ENCODE measurements at regions not wholly inside any gene's neighbourhood (a gene's known extent, or its start where the extent isn't known, plus 50 kb on each side); places are given as distances from the start of the nearest gene placed in this dataset.

GRCh38 chr15:62790546-62790945 is 252.0 kb upstream of the TPM1 start:
- no peak for DNase-seq

GRCh38 chr15:62791694-62792093 is 250.9 kb upstream of the TPM1 start:
- DNase-seq, result no peak

DNA sequence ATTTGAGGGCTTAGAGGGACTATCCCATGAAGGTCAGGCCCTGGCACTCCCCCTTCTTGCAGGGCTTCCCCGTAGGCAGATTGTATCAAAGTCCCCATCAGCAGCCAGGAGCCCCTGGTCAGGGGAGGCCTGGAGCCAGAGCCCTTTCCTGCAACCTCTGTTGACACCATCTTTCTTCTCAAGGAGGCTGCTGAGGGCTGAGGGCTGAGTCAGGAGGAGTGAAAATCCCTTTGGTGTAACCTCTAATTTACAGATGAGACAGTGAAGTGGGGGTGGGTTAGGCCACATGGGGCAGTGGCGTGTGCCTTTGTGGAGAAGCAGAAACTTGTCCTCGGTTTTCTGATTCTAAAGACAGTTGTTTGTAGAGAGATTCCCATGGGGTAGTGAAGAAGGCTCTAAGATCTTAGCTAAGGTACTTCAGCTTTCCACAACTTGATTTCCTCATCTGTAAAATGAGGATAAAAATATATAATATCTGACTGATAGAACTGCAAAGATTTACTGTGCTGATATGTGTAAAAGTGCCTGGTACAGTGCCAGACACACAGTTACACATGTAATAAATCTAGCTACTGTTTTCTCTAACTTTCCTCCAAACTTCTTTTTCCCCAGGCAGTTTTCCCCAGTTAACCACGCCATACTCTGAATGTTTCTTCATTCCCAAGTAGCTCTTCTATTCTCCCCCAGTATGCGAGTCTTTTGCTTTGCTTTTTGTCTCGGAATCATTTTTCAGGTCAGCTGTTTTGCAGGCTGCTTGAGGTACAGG is 249.4 kb upstream of the TPM1 start:
- DNase-seq, result no peak

DNA sequence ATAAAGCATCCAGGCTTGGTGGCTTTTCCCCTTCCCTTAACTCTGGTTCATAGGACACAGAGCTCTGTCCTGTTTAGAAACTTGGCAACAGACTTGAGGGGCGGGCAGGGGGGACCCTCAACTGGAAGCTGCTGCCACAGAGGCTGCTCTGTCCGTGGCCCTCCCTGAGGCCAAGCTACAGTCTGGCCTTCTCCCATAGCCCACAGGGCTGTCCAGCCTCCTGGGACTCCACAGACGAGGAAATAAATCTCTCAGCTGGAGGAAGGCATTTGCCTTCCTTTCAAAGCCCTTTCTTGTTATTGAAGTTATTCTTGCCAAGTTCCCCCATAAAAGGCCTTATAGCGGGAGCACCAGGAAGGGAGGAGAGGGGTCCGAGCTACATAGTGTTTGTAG is 248.8 kb upstream of the TPM1 start:
- DNase-seq, result no peak

DNA sequence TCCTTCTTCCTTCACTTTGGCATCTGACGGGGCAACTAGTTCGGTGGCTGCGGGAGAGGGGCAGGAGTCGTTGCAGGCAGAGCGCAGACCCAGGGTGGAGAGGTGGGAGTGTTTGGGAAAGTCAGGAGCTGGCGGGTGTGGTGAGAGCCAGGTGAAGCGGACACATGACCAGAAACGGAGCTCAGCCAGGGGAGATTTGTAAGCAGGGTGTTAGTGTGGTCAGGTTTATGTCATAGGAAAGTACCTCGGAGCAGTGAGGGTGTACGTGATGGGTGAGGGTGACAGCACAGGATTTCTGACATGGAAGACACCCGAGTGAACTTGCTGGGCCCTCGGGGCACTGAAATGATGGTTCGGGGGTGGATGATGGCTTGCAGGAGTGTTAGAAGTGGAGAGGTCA is 247.4 kb upstream of the TPM1 start:
- DNase-seq, result no peak

- no peak for DNase-seq
Observed at GRCh38 chr15:62795700-62796695, 246.5 kb upstream of the TPM1 start.

DNA sequence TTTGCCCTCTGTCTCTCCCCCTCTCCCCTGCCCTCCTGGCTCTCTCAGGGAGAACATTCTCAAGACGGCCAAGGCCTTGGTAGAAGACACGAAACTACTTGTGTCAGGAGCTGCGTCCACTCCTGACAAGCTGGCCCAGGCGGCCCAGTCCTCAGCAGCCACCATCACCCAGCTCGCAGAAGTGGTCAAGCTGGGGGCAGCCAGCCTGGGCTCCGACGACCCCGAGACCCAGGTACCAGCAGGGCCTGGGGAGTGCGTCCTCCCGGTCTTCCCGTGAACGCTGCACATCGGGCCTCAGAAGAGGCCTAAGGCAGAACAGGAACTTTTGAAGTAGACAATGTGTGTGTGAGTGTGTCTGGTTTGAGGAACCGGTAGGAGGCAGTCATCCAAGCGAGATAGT is 245.4 kb upstream of the TPM1 start:
- DNase-seq, result no peak

DNA sequence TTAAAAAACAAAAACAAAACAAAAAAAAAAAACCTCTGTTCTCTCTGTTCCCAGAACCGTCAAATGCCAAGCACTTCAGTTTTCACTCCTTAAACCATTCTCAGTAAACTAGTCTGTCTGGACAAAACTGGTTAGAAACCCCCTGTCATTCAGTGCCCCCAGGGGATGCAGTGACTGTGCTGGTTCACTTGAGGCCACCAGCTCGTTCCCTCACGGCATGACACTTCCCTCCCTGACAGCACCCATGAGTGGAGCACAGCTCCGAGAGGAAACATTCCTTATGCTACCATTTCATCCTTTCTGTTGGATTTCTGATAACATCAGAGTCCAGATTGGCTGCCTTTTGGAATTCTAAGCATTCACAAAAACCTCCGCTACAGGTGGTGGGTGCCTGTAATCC is 244.0 kb upstream of the TPM1 start:
- no peak for DNase-seq

- no peak for DNase-seq
Observed at GRCh38 chr15:62799037-62799436, 243.5 kb upstream of the TPM1 start.

DNA sequence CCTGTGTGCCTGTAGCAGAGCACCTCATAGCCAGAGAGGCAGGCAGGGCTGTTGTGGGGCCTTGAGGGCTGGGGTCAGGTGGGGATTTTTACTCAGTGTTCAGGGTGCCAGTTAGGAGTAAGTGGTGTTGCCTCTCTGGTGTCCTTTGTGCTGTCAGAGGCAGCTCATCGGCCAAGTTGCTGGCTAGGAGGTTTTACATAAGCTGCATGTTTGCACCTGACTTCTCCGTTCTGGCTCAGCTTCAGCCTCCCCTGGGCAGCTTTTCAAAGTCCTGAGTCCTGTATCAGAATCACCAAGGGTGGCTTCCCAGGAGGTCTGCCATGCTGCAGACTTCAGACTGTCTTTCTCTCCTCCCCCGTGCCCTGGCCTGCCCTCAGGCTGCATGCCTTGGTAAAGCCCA is 242.6 kb upstream of the TPM1 start:
- DNase-seq, result no peak

GRCh38 chr15:62802612-62803011 is 239.9 kb upstream of the TPM1 start:
- DNase-seq, result no peak

- DNase-seq, result no peak
Observed at GRCh38 chr15:62803856-62804400, 238.6 kb upstream of the TPM1 start.

- DNase-seq, result no peak
Observed at GRCh38 chr15:62805502-62805901, 237.0 kb upstream of the TPM1 start.

GRCh38 chr15:62807539-62808130 is 234.9 kb upstream of the TPM1 start:
- no peak for DNase-seq

DNA sequence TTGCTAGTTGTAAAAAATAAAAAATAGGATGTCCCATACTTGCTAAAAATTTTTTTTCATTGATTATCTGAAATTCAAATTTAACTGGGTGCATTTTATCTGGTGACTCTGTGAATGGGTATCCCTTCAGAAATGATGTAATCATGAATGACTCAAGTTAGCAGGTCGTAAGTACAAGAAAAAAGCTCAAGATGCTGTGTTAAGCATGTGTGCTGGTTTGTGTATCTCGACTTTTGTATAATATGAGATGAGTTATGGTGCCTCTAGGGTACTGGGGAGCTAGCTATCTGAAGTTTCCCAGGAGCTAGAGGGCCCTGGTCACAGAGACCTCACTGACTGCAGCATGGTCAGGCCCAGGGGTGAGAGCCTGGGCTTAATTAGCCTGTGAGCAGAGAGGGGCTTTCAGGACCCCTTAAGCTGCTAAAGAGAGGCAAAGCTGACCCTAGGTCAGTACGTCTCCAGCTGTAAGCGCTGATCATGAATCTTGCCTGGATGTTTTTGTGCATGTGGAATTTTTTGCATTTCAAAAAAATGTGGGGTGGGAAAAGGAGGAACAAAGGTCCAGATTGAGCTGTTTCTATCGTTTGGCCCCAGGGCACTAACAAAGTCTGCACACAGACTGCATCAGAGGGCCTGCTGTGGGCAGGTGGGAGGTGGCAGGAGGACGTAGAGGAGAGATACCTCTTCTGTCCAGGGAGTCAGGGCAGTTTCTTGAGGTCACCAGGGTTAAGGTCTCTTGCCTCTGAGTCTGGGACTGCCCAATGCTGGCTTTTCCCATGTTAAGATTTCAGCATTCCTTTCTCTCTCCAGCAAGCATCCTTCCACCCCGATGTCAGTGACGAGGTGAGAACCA is 233.2 kb upstream of the TPM1 start:
- no peak for DNase-seq

DNA sequence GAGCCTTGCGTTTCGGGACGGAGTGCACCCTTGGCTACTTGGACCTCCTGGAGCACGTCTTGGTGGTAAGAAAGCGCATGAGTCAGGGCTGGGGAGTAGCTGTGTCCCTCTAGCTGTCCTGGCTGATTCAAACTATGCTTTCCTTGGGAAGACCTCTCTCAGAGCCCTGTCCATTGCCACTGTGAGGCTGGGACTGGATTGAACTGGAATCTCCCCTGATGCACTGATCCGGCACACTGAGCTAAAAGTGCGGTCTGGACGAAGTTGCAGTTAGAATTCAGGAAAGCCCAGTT is 232.6 kb upstream of the TPM1 start:
- no peak for DNase-seq

DNA sequence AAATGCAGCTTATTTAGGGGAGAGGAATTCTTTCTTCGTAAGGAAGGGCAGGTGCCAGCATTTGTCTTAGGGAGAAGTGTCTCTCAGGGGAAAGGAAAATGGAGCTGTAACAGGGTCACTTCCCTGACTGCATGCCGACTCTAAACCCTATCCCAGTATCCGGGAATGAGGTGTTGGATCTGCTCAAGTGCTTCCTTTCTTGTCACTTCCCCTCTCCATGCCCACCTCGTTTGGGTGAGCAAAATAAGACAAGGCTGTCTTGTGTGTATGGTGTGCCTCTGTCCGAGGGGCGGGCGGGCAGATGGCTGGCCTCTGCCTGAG is 230.1 kb upstream of the TPM1 start:
- no peak for DNase-seq

- DNase-seq, result no peak
Observed at GRCh38 chr15:62816342-62817069, 226.0 kb upstream of the TPM1 start.

DNA sequence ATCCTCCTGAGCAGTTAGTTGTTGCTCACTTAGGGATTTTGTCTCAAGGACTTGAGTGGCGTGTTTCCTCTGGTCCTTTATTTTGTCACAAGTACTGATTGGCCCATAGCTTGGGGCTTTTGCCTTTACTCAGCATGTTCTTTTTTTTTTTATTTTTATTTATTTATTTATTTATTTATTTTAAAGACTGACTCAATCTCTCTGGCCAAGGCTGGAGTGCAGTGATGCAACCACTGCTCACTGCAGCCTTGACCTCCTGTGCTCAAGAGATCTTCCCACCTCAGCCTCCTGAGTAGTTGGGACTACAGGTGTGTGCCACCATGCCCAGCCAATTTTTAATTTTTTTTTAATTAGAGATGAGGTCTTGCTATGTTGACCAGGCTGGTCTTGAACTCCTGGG is 223.9 kb upstream of the TPM1 start:
- no peak for DNase-seq

GRCh38 chr15:62821384-62822131 is 221.0 kb upstream of the TPM1 start:
- no peak for DNase-seq

GRCh38 chr15:62822228-62822627 is 220.3 kb upstream of the TPM1 start:
- DNase-seq, result no peak
